NCI-H146 (cell line): ENCODE measurements at regions not wholly inside any gene's neighbourhood (a gene's known extent, or its start where the extent isn't known, plus 50 kb on each side); places are given as distances from the start of the nearest gene placed in this dataset.
"Not testable (repeated sequence)": the region's sequence is repeated elsewhere in the genome, so short reads cannot be mapped to it uniquely, and the experiment has no call there.

Source experiments
- DNase-seq: peaks from one replicate; lab custom pipeline; 2025; lab: John Stamatoyannopoulos, UW

GRCh38 chrX:87941841-87942240 lies 424.2 kb downstream of the KLHL4 start:
- no peak for DNase-seq

GRCh38 chrX:87961471-87961870 lies 443.9 kb downstream of the KLHL4 start:
- DNase-seq, result peak; percentile 14

- DNase-seq, result no peak
Observed at GRCh38 chrX:87968118-87968517, 450.5 kb downstream of the KLHL4 start.

GRCh38 chrX:87972121-87972520 lies 454.5 kb downstream of the KLHL4 start:
- DNase-seq, result not testable (repeated sequence)

- DNase-seq, result no peak
Observed at GRCh38 chrX:87975365-87975764, 457.8 kb downstream of the KLHL4 start.

GRCh38 chrX:88007873-88008272 lies 490.3 kb downstream of the KLHL4 start:
- DNase-seq, result not testable (repeated sequence)

GRCh38 chrX:88024022-88024421 lies 506.4 kb downstream of the KLHL4 start:
- no peak for DNase-seq

- DNase-seq, result no peak
Observed at GRCh38 chrX:88072339-88073030, 554.9 kb downstream of the KLHL4 start.

GRCh38 chrX:88101968-88102367 lies 584.4 kb downstream of the KLHL4 start:
- no peak for DNase-seq

- DNase-seq, result no peak
Observed at GRCh38 chrX:88135735-88136134, 611.3 kb upstream of the CPXCR1 start.

GRCh38 chrX:88136328-88136727 lies 610.7 kb upstream of the CPXCR1 start:
- no peak for DNase-seq

GRCh38 chrX:88146577-88146976 lies 600.4 kb upstream of the CPXCR1 start:
- no peak for DNase-seq

- no peak for DNase-seq
Observed at GRCh38 chrX:88170553-88170952, 576.5 kb upstream of the CPXCR1 start.

- DNase-seq, result not testable (repeated sequence)
Observed at GRCh38 chrX:88173932-88174440, 573.0 kb upstream of the CPXCR1 start.

- no peak for DNase-seq
Observed at GRCh38 chrX:88202149-88202548, 544.9 kb upstream of the CPXCR1 start.

- DNase-seq, result no peak
Observed at GRCh38 chrX:88244066-88244465, 503.0 kb upstream of the CPXCR1 start.

- no peak for DNase-seq
Observed at GRCh38 chrX:88284844-88285243, 462.2 kb upstream of the CPXCR1 start.

- not testable (repeated sequence) for DNase-seq
Observed at GRCh38 chrX:88313972-88314371, 433.1 kb upstream of the CPXCR1 start.

- no peak for DNase-seq
Observed at GRCh38 chrX:88325634-88326033, 421.4 kb upstream of the CPXCR1 start.

- no peak for DNase-seq
Observed at GRCh38 chrX:88355252-88355651, 391.8 kb upstream of the CPXCR1 start.

- DNase-seq, result no peak
Observed at GRCh38 chrX:88366314-88366713, 380.7 kb upstream of the CPXCR1 start.

- no peak for DNase-seq
Observed at GRCh38 chrX:88378406-88378805, 368.6 kb upstream of the CPXCR1 start.

- no peak for DNase-seq
Observed at GRCh38 chrX:88397551-88397950, 349.5 kb upstream of the CPXCR1 start.

- DNase-seq, result no peak
Observed at GRCh38 chrX:88416002-88416401, 331.0 kb upstream of the CPXCR1 start.
